GM19043 (cell line): ENCODE measurements at regions not wholly inside any gene's neighbourhood (a gene's known extent, or its start where the extent isn't known, plus 50 kb on each side); places are given as distances from the start of the nearest gene placed in this dataset.

ENCODE experiments used
- ATAC-seq: cut with Tn5 transposase; IDR thresholded peaks from one replicate; pipeline ENCODE4 v1.9.1; 2021; ENCODE audit warnings: low read depth; ENCODE audit not compliant: unreplicated experiment

- peak; percentile 63 for ATAC-seq
Measured at GRCh38 chr11:116073854-116074837, 569.9 kb upstream of the CADM1 start.

DNA sequence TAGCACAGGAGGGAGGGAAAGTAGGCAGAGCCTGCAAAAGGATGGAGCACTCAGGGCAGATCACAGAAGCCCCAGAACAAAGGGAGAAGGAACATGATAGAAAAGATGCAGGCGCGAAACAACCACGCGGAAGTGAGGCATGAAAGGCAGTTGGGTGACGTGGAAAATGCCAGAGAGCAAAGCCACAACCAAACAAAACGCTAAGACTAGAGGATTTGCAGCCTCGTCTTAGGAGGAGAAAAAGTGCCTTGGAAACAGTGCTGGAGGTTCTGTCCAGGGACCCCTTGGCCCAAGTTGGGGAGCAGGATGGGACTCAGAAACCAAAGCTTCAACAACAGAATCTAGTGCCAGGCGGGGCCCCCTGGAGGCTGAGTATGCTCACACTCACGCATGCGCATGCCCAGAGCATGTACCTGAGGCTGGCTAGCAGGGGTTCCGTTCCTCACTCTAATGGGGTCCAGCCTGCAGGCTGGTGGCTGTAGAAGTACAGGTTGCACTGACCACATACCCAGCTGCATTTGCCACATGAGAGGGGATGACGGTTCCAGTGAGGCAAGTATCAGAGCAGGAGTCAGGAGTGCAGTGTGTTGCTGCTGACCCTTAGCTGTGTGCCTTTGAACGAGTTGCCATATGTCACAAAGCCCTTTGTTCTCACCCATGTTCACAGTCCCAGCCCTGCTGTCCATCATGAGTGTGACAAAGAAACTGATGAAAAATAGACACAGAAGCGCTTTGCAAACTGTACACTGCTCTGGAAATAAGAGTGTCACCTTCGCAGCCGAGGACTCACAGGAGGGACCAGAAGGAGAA, 568.6 kb upstream of the CADM1 start:
- ATAC-seq: no peak

DNA sequence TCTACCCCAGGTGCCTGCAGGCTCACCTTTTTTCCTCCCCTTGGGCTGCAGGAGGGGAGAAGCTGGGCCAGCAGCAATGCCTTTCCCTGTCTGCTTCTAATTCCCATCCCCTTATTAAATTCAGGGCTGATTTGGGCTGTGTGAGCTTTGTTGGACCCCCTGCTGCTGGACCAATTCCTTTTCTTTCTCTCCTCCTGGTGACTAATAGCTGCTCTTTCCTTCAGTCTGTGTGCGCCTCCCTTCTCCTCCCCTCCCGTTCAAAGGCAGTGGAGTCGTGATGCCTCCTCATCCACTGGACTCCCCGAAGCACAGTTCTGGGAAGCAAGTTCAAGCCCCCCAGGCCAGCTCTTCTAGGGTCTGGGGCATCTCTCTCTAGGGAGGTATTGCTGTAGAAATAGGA, 567.9 kb upstream of the CADM1 start:
- no peak for ATAC-seq

DNA sequence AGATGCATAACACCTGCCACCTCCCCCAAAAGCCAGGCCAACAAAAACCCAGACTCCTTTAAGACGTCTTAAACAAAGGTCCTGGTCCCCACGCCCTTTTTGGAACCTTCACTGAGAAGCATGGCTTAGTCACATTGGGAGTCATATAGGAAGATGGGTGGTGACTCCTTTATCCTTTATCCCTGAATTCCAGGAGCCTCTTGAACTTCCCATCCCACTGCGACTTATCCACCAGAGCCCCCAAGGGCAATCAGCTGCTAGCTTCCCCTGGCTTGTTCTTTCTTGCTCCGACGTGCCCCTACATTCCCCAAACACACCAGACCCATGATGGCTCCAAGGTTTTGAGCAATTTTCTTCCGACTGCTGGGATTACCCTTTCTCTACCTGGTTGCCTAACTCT, 567.0 kb upstream of the CADM1 start:
- ATAC-seq: no peak

GRCh38 chr11:116070520-116070919, 566.3 kb upstream of the CADM1 start:
- ATAC-seq: no peak

DNA sequence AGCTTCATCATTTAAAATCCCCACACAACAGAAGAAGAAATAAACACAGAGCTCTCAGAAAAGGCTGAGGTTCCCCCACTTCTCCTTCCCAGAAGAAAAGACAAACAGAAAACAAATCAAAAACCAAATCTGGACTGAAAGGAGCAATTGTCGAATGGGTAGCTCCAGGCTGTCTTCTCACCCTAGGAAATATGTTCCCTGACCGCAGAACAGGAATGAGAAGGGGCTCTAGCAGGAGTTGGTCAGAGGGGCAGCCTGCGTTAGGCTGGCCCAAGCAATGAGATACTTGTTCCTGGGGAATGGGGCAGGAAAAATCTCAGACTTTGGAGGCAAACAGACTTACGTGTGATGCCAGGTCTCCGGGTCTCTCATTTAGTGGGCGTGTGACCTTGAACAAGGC, 562.6 kb upstream of the CADM1 start:
- no peak for ATAC-seq

GRCh38 chr11:116065986-116066385, 561.8 kb upstream of the CADM1 start:
- no peak for ATAC-seq

GRCh38 chr11:116065191-116065895, 561.1 kb upstream of the CADM1 start:
- ATAC-seq: no peak

DNA sequence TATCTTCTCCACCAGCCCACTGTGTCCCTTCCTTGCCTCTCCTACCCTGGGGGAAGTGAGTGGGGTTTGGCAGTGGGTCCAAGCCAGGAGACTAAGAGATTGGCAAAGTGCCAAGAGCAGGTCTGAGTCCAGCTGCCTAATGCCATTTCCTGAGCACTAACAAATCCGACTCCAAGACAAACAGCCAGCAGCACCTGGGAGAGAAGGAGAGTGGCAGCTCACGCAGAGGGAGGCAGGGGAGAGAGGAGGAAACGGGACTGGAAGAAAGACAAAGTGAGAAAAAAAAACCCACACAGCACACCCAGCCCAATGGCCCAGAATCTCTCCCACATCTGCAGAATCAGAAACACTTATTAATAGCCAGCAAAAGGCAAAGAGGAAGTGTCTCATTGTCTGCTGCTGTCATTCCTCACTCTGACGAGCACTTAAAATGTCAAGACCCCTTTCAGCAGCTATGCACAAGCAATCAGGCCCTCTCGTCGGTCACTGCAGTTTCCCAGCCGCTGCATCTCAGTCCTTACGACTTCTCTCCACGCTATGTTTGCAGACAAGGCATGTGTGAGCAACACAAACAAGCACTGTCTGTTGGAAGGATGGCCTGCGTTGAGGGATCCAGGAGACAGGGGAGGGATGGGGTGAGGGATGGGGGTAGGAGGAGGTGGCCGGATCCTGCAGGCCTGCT, 558.4 kb upstream of the CADM1 start:
- ATAC-seq: no peak

DNA sequence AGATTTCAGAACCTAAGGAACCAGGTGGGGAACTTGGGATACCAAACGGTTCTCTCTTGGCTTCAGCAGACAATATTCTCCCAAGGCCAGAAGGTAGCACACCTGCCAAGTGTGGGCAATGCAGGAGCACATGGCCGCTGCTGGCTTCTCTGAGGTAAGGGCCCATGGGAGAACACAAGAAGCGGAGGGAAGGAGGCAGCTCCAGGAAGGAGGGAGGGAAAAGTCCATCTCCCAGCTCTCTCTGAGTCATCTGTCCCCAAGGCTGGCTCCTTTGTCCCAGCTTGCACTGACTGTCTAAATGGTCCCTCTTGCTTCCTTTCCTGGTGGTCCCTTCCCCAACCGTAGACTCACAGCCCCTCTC, 557.9 kb upstream of the CADM1 start:
- no peak for ATAC-seq

DNA sequence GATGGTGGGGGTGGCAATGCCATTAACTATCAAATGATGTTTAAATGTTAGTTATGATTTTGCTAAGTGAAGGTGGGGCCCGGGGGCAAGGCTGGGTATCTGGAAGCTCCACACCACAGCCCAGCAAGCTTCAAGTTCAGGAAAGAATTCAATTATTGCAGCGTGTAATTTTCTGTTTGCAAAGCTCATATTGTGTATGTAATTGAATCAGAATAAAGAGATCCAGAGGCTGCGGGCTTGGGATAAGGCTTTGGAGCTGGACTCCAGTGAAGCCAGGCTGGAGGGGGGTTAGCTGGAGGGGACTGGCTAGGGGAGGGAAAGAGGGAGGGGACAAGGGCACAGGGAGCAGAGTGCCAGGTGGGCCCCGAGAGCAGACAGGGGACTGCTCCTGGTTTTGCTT, 557.1 kb upstream of the CADM1 start:
- ATAC-seq: no peak

GRCh38 chr11:116059919-116060318, 555.7 kb upstream of the CADM1 start:
- no peak for ATAC-seq

DNA sequence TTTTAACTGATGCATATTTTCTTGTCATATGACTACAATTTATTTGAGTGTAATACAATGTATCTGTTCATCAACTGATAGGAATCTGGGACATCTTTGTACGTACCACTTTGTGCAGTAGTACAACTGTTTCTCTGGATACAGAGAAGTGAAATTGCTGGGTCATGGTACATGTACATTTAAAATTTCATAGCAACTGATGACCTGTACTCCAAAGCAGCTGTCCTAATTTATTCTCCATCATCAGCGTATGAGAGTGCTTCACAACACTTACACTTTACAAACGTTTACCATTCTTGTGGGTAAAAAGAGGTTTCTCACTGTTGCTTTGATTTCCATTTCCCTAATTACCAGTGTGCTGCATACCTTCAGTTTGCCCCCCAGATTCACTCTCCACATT, 552.8 kb upstream of the CADM1 start:
- no peak for ATAC-seq

DNA sequence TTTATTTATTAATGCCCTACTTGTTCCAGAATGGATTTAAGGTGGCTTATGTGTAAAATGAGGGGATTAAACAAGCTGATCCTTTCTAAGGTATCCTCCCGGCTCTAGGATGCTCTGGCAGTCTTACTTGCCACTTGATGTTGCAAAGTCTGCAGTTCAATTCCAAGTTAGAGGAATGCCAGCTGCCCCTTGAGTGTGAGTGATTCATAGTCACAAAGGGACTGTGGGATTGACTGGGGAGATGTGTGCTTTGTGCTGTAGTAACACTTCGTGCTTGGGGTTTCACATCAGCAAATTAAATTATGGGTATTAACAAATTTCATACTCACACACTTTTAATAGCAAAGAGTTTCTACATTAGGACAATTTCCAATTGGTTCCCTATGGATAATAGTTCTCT, 550.8 kb upstream of the CADM1 start:
- ATAC-seq: no peak

DNA sequence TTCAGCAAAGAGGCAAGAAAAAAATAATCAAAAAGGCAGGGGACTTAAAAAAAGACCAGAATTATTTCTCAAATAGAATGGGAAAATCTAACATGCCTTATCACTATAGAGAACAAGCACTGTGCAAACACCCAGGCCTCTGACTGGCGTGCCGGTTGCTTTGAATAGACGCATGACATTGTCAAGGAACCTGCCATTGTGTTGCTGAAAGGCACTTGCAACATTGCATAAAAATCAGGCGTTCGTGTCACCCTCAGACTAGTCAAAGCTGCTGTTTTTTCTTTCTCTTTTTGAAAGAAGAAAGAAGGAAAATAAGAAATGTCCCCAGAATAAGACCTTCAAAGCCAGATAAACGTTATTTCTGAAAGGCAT, 549.3 kb upstream of the CADM1 start:
- no peak for ATAC-seq

DNA sequence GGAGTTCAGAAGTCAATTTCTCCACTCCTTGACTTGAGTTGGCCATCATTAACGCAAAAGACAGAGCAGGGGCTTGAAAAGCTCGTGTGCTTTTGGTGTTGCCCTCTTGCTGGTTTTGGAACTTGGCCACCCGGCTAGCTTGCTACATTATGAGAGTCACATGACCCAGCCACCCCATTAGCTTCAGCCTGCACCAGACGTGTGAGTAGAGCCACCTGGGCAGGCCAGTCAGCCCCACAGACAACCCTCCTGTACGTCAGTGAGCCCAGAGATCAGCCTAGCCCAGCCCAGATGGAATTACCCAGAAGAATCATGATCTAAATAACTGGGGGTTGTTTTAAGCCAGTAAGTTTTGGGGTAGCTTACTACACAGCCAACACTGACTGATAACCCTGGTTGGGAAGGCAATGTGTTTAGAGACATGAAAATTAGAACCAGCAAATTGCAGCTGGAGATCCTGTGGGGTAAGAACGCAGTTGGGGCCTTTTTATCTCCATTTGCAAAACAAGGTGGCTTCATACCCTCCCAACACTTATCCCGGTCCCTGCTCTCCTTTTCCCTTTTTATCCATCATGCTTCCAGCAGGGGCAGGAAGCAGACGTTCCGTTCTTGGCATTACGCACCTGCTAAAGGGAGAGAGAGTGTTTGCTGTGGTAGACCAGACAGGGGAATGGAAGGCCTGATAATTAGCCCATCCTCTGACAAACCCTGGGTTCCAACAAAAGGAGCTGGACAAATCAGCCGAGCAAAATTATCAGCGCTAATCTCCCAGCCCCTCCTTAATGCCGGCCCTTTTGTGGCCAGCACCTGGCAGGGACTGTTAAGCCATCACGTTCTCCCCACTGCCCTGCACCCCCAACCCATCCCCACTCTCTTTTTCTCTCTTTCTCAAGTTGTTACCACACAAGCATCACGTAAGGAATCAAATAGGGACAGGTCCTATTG, 548.7 kb upstream of the CADM1 start:
- no peak for ATAC-seq

DNA sequence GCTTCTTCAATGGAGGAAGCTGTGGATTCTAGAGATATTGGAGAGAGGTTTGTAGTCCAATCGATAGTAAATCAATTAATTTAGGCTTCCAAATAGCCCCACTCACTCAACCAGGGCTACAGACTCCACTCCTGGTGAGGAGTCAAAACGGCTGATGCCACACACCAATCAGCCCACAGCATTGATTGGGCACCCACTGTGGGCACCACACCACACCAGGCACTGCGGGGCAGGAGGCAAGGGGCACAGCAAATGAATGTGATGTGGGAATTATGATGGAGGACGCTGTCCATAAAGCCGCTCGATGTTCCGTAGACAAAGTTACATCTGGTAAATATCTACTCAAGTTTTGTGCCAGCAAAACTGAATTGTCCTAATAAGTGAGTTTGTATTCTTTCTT, 547.3 kb upstream of the CADM1 start:
- no peak for ATAC-seq

GRCh38 chr11:116049383-116049782, 545.2 kb upstream of the CADM1 start:
- ATAC-seq: no peak

DNA sequence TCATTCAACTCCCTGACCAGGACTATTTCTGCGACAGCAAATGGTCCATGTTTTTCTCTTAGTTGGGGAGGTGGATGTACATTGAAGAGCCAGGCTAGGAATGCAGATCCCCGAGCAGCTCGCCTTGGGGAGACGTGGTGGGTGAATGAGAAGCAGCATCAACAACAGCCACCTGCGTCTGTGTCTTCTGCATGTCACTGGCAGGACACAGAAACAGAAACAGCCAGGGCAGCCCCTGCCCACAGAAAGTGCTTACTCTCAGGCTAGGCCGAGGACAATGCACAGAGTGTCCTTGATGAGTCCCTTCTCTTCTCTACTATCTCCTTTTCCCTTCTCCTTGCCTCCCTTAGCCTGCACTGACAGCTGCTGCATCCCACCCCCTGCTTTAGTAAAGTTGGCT, 541.9 kb upstream of the CADM1 start:
- ATAC-seq: no peak

DNA sequence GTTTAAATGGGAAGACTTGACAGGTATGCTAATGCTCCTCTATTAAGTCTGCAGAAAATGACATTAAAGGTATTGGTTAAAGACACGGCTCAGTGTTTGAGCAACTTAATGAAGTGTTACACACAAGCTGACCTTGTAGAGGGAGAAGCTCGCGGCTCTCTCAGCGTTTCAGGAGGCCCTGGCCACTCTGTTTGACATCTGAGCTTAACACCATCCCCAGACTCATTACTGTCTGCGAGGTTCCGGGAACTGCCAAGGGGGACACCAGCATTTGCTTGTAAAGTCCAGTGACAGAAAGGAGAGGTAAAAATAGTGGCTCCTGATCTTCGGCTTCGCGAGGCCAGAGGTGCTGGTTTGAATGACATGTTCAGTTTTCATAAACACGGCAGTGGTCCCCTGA, 540.7 kb upstream of the CADM1 start:
- no peak for ATAC-seq
